GM20431 (cell line): ENCODE measurements at regions not wholly inside any gene's neighbourhood (a gene's known extent, or its start where the extent isn't known, plus 50 kb on each side); places are given as distances from the start of the nearest gene placed in this dataset.

Source experiments
- in situ Hi-C: fragments of 300-500 bp; cut with MseI, MboI; formaldehyde crosslinking; loops from one replicate; pipeline ENCODE4 v1.15.0; 2020; ENCODE audit warnings: low sequenced_read_pairs; ENCODE audit not compliant: unreplicated experiment

DNA sequence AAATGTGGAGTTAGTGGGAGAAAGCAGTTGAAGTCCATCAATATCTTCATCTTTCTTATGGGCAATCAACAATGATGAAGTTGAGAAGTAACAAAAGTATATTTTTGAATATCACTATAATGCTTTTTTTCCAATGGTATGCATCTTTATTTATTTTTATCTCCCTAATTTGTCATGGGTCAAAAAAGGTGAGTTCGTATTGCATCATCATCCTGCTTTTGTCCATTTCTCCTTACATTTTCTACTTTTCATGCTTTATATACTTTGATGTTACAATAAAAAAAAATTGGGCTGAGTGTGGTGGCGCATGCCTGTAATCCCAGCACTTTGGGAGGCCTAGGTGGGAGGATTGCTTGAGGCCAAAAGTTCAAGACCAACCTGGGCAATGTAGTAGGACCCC lies 101.2 kb upstream of the STXBP5 start:
- in situ Hi-C loops, result no loop called here

DNA sequence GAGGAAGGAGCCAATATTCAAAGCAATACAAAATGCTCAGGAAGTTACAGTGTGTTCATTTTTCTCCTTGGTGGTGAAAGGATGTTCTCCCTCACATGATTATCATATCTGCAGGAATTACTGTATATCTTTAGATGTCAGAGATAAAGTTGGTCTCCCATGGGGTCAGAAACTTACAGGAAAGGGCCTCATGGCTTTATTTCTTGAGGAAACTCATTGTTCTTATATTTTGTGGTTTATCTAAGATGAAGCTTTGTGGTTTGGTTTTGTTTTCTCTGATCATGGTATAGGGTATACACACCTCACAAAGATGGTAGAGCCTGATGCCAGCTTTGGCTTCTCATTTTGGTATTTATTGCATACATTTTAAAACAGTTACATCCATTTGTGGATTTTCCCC lies 100.5 kb upstream of the STXBP5 start:
- in situ Hi-C loops, result no loop called here

DNA sequence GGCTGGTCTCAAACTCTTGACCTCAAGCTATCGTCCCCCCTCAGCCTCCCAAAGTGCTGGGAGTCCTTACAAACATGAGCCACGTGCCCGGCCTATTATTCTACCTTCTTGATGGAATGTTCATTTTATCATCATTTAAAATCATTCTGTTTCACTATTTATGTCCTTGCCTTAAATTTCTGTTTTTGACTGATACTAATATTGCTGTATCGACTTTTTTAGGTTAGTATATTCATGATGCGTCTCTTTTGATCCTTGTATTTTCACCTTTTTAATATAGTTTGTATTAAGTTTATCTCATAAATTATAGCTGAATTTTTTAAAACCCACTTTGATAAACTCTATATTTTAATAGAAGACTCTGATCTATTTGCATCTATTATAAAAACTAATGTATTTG lies 98.4 kb upstream of the STXBP5 start:
- in situ Hi-C loops, result no loop called here

DNA sequence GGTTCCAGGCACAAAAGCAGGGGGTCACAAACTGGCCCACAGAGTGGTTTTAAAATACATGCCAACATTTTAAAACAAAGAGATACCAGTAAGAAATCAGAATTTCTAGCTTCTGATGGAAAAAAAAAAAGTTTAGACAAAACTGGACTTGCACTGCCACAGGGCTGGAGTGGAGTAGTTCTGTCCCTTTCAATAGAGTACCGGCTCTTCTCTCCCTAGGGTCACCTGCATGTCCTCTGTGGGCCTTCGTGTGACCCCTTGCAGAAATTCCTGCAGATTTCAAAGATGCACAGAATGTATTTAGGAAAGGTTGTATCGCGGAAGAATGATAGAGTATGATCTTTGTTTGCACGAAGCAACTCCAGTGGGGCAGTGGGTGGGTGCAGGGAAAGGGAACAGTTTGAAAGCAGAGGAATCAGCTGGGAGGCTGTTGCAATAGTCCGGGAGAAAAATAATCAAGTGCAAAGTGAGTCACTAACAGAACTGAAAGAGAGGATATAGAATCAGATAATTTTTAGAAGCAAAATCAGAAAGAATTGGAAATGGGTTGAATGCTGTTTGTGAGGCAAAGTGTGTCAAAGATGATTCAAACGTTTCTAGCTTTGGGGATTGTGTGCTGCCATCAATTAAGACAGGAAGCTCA lies 97.3 kb upstream of the STXBP5 start:
- in situ Hi-C loops, result no loop called here

DNA sequence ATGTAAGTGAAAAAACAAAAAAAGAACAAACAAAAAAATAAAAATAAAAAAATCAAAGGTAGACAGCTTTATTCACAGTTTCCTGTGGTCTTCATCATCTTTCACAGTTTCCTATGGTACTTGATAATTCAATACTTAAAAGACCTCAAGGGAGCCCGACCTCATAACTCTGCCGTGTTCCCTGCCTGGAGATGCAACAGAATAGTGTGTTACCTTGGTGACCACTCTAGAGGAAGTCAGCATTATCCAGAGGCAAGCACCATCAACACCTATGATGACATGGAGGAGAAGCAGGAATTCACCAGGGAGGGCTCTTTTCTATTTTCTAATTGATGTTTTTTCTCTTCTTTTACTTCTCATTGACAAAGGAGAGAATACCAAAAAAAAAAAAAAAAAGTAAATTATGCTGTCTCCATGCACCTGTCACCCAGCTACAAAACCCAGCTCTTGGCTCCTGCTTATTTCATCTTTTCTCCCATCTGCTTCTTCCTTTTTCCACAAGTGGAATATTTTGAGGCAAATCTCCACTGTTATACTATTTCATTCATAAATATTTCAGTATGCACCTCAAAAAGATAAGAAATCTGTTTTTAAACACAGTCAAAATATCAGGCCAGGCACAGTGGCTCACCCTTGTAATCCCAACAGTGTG lies 95.8 kb upstream of the STXBP5 start:
- in situ Hi-C loops, result no loop called here

DNA sequence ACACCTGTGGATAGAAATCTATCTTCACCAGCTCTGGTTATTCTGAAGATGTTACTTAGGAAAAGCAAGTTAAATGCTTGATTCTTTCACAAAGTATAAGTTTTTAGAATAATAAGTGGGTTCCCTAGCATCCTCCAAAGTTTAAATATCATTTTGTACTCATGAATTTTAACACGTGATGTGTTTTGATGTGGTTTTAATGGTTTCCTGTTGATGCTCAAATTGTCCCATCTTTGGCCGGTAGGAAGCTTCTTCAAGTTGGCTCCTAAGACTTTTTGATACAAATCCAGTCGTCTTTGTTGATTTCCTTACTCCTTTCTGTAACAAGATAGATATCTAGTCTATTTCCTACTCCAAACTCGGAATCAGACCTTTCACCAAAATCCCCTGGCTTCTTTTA lies 94.5 kb upstream of the STXBP5 start:
- in situ Hi-C loops, result no loop called here

DNA sequence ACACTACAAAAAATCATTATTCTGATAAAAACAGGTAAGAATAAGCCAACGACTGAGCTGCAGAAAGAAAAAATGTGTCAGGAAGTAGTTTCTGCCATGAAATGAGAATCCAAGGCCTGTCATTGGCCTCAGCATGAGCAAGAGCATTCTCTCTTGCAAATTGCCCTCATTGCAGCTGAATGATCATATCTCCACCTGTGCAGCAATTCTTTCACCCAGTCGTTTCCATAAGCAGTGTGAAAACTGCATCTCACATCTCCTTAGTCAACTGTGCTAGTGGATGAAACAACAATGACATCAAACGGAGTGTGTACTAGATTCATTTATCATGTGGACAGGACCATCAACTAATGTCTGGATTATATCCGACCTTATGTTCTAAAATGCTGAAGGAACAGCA lies 88.2 kb upstream of the STXBP5 start:
- in situ Hi-C loops, result no loop called here

DNA sequence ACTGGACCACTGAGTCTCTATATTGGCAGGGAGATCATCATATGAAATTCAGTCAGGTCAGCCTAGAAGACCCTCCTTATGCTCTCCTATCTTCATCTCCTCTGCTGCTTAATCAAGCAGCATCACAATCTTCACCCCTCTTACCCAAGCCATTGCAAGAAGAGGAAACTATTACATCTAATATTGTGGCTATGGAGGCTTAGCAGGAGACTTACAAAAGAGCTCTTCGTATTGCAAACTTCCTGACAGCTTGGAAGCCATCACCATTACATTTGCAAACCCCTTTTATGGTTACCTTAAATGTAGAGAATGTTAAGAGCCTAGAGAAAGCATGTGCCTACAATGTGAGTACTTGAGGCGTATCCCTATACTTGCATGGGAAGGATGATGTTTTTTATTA lies 87.2 kb upstream of the STXBP5 start:
- in situ Hi-C loops, result no loop called here

DNA sequence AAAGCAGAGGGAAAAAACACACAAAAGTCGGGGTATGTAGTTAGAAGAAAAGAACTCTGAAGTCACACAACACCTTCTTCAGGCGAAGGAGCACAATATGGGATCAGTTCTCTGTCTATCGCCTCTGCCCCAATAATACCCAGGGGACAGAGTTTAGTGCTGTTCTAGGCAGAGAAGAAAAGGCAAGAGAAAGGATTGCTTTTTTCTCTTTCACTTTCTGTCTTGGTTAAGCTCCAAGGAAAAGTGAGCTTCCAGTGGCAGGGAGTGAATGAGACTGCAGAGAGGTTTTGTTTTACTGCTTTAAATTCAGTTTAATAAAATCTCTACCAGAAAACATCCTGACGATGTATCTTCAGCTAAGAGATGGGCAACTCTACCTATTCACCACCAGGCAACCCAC lies 86.6 kb upstream of the STXBP5 start:
- in situ Hi-C loops, result no loop called here

DNA sequence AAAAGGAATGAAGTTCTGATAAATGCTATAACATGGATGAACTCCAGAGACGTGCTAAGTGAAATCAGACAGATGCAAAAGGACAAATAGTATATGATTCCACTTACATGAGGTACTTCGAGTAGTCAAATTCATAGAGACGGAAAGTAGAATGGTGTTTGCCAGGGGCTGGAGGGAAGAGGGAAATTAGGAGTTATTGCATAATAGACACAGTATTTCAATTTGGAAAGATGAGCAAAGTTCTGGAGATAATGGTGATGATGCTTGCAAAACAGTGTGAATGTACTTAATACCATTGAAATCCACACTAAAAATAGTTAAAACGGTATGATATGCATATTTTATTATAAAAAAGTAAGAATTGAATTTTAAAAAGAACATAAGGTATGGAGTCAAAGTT lies 84.9 kb upstream of the STXBP5 start:
- in situ Hi-C loops, result no loop called here

DNA sequence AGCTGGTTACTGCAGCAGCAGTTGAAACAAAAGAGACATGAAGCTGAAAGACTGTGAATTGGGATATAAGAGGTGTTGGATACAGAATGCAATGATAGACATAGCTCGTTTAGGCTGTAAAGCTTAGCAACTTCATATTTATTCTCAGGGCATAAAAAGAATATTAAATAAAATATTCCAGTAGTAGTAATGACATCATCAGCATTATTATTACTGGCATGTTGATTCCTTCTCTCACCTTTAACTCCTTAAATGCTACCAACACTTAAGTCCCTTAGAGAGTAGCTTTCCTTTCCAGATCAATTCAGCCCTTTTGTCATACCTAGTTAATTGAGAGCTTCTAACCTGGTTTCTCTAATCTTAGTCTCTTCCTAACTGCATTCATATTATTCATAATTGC lies 81.4 kb upstream of the STXBP5 start:
- in situ Hi-C loops, result no loop called here

DNA sequence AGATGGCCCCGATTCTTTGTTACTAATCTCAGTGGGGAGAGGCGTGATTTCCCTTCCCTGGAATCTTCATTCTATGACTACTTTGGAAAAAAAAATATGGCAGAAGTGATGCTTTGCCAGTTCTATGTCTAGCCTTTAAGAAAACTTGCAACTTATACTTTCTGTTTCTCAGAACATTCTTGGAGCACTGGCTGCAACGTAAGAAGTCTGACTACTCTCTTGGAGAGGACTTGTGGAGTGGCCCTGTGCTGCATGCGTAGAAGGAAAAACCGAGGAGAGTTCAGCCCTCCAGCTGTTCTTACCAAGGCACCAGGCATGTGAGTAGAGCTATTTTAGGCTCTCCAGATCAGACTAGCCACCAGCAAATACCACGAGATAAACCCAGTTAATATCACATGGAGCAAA lies 77.6 kb upstream of the STXBP5 start:
- in situ Hi-C loops, result no loop called here

DNA sequence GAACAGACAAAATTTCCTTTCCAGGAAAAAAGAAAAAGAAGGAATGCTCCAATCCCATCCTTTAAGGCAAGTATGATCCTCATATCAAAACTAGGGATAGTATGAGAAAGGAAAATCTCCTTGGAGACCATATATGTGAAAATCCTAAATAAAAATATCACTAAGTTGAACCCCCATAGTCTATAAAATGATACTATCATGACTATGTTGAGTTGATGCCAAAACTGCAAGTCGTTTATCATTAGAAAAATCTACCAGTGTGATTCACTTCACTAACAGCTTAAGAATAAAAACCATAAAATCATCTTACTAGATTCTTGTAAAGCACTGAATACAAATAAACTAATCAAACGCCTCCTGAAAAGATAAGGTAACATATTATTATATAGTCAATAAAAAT lies 76.6 kb upstream of the STXBP5 start:
- in situ Hi-C loops, result no loop called here

DNA sequence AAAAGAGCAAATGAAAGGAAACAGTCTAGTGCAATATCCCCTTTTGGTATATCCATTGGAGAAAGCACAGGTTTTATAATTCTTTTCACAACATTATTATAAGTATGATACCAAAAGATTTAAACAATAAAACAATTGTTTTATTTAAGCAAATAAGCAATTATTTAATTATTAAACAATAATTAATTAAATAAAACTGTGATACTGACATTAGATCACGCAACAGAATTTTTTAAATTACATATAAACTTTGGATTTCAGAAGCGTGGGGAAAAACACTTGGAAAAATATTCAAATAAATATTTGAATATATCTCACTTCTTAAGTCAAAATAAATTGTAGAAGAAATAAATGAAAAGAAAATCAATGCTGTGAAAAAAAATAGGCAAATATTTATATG lies 76.2 kb upstream of the STXBP5 start:
- in situ Hi-C loops, result no loop called here

DNA sequence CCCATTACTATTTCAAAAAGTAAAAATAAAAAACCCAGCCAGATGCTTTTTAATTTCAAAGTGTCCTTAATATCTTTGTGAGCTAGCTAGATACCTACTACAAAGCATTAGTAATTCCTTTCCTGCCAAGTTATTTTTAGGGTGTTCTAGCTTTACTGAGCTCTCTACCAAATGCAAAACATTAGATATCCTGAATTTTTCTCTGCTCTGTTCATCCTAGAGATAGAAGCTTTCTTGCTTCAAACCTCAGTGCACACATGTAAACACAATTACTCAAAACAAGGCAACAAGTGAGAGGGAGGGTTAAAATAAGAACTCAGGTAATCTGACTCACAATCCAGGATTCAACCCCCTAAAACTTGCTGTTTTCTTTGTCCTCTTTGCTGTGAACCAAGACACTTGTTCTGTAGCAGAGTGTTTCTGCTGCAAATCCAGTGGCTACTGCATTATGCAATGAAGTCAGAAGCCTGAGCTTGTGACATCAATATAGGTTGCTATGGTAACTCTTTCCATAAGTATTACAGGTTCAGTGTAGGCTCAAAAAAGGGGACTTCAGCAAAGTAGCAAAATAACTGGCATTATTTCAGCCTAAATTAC lies 72.6 kb upstream of the STXBP5 start:
- in situ Hi-C loops, result no loop called here

DNA sequence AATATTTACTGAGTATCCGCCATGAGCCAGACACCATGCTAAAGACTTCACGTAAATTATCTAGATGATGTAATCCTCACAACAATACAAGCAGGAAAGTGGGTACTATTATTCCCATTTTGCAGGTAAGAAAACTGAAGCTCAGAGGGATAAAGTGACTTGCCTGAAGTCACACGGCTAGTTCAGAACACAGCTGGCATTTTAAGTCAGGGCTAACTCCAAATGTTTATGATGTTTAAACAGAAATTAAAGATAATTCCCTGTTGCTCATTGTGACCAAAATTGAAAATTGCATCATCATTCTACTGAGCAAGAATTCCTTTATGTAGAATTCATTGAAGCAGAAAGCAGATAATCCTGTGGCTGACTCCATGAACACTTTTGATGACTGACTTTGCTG lies 71.3 kb upstream of the STXBP5 start:
- in situ Hi-C loops, result no loop called here

DNA sequence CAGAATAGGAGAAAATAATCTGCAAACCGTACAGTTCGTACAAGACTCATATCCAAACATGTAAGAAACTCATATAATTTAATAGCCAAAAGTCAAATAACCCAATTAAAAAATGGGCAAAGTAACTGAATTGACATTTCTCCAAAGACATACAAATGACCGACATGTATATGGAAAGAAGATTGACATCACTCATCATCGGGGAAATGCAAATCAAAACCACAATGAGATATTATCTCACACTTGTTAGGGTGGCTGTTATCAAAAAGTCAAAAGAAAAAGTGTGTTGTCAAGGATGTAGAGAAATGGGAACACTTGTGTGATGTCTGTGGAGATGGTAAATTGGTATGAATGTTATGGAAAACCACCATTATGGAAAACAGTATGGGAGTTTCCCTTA lies 70.5 kb upstream of the STXBP5 start:
- in situ Hi-C loops, result no loop called here

DNA sequence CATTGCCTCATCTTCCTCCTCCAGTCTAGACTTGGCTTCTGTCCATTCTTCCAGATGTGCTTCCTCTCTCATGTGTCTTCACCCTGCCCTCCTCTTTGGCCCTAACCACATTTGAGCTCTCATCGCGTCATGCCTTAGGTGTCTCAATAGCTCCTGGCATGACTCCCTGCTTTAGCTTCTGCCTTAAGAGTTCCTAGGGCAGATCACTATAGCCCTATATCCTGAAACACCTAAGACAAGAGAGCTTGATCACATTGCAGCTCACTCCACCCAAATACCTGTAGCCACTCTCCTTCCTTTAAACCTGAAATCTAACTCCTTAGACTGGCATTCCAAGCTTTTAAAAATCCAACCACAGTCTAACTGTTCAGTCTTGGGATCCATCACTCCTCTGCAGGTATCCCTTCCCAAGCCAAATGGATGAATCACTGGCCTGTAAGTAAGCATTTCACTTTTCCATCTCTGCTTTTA lies 69.0 kb upstream of the STXBP5 start:
- in situ Hi-C loops, result no loop called here

DNA sequence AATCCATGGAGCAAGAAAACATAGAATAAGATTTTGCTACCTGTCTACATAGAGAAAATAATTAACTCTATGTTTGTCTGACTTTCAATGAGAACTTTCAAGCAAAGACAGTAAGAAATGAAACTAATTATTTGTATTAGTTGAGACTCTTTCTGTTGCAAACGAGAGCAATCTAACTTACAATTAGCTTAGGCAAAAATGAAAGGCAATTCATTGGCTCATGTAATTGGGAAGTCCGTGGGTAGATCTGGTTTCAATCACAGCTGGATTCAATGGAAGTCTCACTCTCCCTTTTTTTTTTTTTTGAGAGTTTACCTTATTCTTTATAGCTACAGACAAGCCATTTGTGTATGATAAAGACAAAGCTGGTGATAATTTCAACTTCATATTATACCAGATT lies 68.2 kb upstream of the STXBP5 start:
- in situ Hi-C loops, result no loop called here

DNA sequence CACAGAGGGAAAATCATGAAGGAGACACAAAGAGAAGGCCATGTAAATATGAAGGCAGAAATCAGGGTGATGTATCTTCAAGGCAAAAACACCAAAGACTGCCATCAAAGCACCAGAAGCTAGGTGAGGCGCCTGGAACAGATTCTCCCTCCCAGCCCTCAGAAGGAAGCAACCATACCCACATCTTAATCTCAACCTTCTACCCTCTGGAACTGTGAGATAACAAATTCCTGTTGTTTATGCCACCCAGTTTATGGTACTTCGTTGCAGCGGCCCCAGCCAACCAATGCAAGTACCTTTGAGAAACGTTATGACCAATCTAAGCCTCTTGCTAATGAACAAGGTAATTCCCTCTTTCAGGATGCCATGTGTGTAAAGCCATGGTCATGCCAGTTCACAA lies 66.2 kb upstream of the STXBP5 start:
- in situ Hi-C loops, result no loop called here

DNA sequence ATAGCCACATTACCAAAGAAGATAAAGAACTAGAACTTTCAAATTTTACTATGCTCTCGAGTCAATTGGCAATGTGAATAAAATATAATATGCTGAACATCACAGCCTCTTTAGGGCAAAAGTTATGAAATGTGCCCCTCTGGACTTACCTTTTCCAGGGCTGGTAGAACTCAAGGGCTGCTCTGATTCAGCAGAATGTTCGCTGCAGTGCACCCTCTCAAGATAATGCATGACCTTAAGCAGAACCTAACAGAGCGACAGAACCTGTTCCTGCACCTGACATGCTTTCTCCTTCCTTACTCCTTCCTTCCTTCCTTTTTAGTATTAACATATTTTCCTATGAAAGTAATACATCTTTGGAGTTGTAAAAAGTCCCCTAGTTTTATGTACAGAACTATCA lies 65.4 kb upstream of the STXBP5 start:
- in situ Hi-C loops, result no loop called here
